PC-3 (cell line): ENCODE measurements at regions not wholly inside any gene's neighbourhood (a gene's known extent, or its start where the extent isn't known, plus 50 kb on each side); places are given as distances from the start of the nearest gene placed in this dataset.

ENCODE experiments used
- ATAC-seq: fragments of 200-7000 bp; cut with Tn5 transposase; 2 replicates; pipeline ENCODE4 v1.9.1; 2020; ENCODE audit warnings: mild to moderate bottlenecking, moderate library complexity
- BruUV-seq: library from RNA; stranded (reverse); fragments of 400-500 nt; replicated peaks from 2 replicates; lab custom pipeline; 2021; lab: Mats Ljungman, UMichigan
- CTCF ChIA-PET: fragments of 300-600 bp; sonication (Branson Sonifier 250); formaldehyde crosslinking; loops from one replicate; lab custom pipeline; 2022; ENCODE audit warnings: antibody characterized with exemption; lab: Charles Lee
- POLR2A ChIA-PET: fragments of 300-600 bp; sonication (Branson Sonifier 250); formaldehyde crosslinking; loops from one replicate; lab custom pipeline; 2022; ENCODE audit warnings: antibody characterized with exemption; ENCODE audit not compliant: unreplicated experiment; lab: Charles Lee
- DNase-seq: peaks from one replicate; pipeline ENCODE4 v3.0.0-alpha.2; 2015
- H2AFZ ChIP-seq: fragments of 300-600 bp; sonication (generic); 2 replicates; pipeline ENCODE4 v1.6.0; 2016; ENCODE audit warnings: antibody characterized with exemption, low read length
- H3F3A ChIP-seq: fragments of 300-600 bp; sonication (generic); one replicate; pipeline ENCODE4 v1.6.0; 2017; ENCODE audit warnings: antibody characterized with exemption, low read length, control low read depth, mild to moderate bottlenecking; ENCODE audit not compliant: unreplicated experiment
- H3K27ac ChIP-seq: fragments of 300-600 bp; sonication (generic); 2 replicates; pipeline ENCODE4 v1.5.1; 2016; ENCODE audit warnings: mild to moderate bottlenecking, low read length
- H3K27me3 ChIP-seq: fragments of 300-600 bp; sonication (generic); 2 replicates; pipeline ENCODE4 v1.6.1; 2016; ENCODE audit warnings: low read length, mixed read lengths
- H3K36me3 ChIP-seq: fragments of 300-600 bp; sonication (generic); 2 replicates; pipeline ENCODE4 v1.6.1; 2016; ENCODE audit warnings: low read depth, mixed run types, low read length, mixed read lengths
- H3K4me1 ChIP-seq: fragments of 300-600 bp; sonication (generic); 2 replicates; pipeline ENCODE4 v1.5.1; 2016; ENCODE audit warnings: low read length; ENCODE audit not compliant: insufficient read depth
- H3K4me2 ChIP-seq: fragments of 300-600 bp; sonication (generic); 2 replicates; pipeline ENCODE4 v1.6.0; 2016; ENCODE audit warnings: low read length
- H3K4me3 ChIP-seq: fragments of 300-600 bp; sonication (generic); 2 replicates; pipeline ENCODE4 v1.5.1; 2016; ENCODE audit warnings: mild to moderate bottlenecking, low read length, mixed read lengths
- H3K79me2 ChIP-seq: fragments of 300-600 bp; sonication (generic); 2 replicates; pipeline ENCODE4 v1.6.1; 2017; ENCODE audit warnings: low read length, mixed read lengths
- H3K9ac ChIP-seq: fragments of 300-600 bp; sonication (generic); 2 replicates; pipeline ENCODE4 v1.6.0; 2016; ENCODE audit warnings: mild to moderate bottlenecking, low read length
- H3K9me2 ChIP-seq: fragments of 300-600 bp; sonication (generic); replicated peaks from 2 replicates; pipeline ENCODE4 v1.6.1; 2016; ENCODE audit warnings: mixed run types, low read length, mixed read lengths
- H3K9me3 ChIP-seq: fragments of 300-600 bp; sonication (generic); 2 replicates; pipeline ENCODE4 v1.6.1; 2016; ENCODE audit warnings: low read length, mixed read lengths
- H4K20me1 ChIP-seq: fragments of 300-600 bp; sonication (generic); 2 replicates; pipeline ENCODE4 v1.6.1; 2016; ENCODE audit warnings: low read length, mixed read lengths
- CTCF ChIP-seq: fragments of 300-600 bp; sonication (generic); conservative IDR thresholded peaks from 2 replicates; pipeline ENCODE4 v1.5.1; 2017; ENCODE audit warnings: antibody characterized with exemption, low read depth, mild to moderate bottlenecking, low read length
- EZH2 ChIP-seq: fragments of 300-600 bp; sonication (generic); IDR thresholded peaks from one replicate; pipeline ENCODE4 v1.6.1; 2017; ENCODE audit warnings: antibody characterized with exemption, mild to moderate bottlenecking, low read length; ENCODE audit not compliant: unreplicated experiment
- EZH2phosphoT487 ChIP-seq: fragments of 300-600 bp; sonication (generic); IDR thresholded peaks from 2 replicates; pipeline ENCODE4 v1.6.1; 2018; ENCODE audit warnings: mild to moderate bottlenecking, antibody characterized with exemption, low read length, borderline replicate concordance
- intact Hi-C: fragments of 100-400 bp; cut with micrococcal nuclease; formaldehyde crosslinking; loops from 2 replicates; pipeline ENCODE4 v1.9.0; 2023

- POLR2A ChIA-PET, result no interaction called here
- BruUV-seq, result no TSS peak
- TF ChIP-seq EZH2 (no peak), CTCF (no peak), EZH2phosphoT487 (no peak)
Measured at GRCh38 chr15:85847031-85847430, 52.3 kb upstream of the KLHL25 start.

GRCh38 chr15:85849946-85850345 lies 55.2 kb upstream of the KLHL25 start:
- Histone ChIP-seq H3K9me2 (no peaks in the 10 kb centered on the region), H3K9ac (no peak overlapping the region), H3K36me3 (no peaks in the 10 kb centered on the region), H3K27me3 (peaks cover 10% of the 10 kb centered on the region), H3K4me1 (no peaks in the 10 kb centered on the region), H4K20me1 (no peaks in the 10 kb centered on the region), H3K27ac (no peak overlapping the region), H3K9me3 (no peaks in the 10 kb centered on the region), H3F3A (no peaks in the 10 kb centered on the region), H3K79me2 (no peaks in the 10 kb centered on the region), H3K4me3 (no peak overlapping the region), H2AFZ (no peak overlapping the region), H3K4me2 (no peak overlapping the region)
- no peak for DNase-seq
- intact Hi-C loops, result no loop called here
- BruUV-seq, result no TSS peak
- ChIA-PET POLR2A (no interaction called here), CTCF (no interaction called here)
- TF ChIP-seq EZH2phosphoT487, result no peak
- TF ChIP-seq EZH2, result no peak
- TF ChIP-seq CTCF, result no peak
- ATAC-seq, result no peak

More at GRCh38 chr15:85847031-85847430, 52.3 kb upstream of the KLHL25 start:
- no peaks in the 10 kb centered on the region for H3K9me2 ChIP-seq
- DNase-seq (no peak), ATAC-seq (no peak)
- H3K9ac ChIP-seq, result no peak overlapping the region
- CTCF ChIA-PET, result no interaction called here
- no peak overlapping the region for H3K4me2 ChIP-seq
- H3K36me3 ChIP-seq, result no peaks in the 10 kb centered on the region
- H2AFZ ChIP-seq, result no peak overlapping the region
- intact Hi-C loops, result no loop called here
- H3K4me1 ChIP-seq, result no peaks in the 10 kb centered on the region
- H3K27ac ChIP-seq, result no peak overlapping the region
- no peak overlapping the region for H3K4me3 ChIP-seq
- H3F3A ChIP-seq, result no peaks in the 10 kb centered on the region
- no peaks in the 10 kb centered on the region for H3K9me3 ChIP-seq
- peaks cover 12% of the 10 kb centered on the region for H3K27me3 ChIP-seq
- H4K20me1 ChIP-seq, result no peaks in the 10 kb centered on the region
- no peaks in the 10 kb centered on the region for H3K79me2 ChIP-seq

- Histone ChIP-seq H3K9ac (no peak overlapping the region), H3K27me3 (peaks cover 5% of the 10 kb centered on the region; the same call in 1 of the 2 replicates), H3K79me2 (no peaks in the 10 kb centered on the region), H2AFZ (no peak overlapping the region), H3K9me3 (no peaks in the 10 kb centered on the region), H4K20me1 (no peaks in the 10 kb centered on the region), H3K4me1 (no peaks in the 10 kb centered on the region), H3F3A (no peaks in the 10 kb centered on the region), H3K4me3 (no peak overlapping the region), H3K4me2 (no peak overlapping the region), H3K27ac (no peak overlapping the region), H3K36me3 (no peaks in the 10 kb centered on the region), H3K9me2 (no peaks in the 10 kb centered on the region)
- CTCF ChIA-PET, result interaction anchor here (0.7 kb wide), 1 partner anchor 8 kb away, joined by 4 read pairs; no protein-coding TSS in a partner anchor
- no TSS peak for BruUV-seq
- POLR2A ChIA-PET, result no interaction called here
- TF ChIP-seq CTCF (no peak), EZH2phosphoT487 (no peak), EZH2 (no peak)
- no peak for ATAC-seq
- intact Hi-C loops, result no loop called here
- DNase-seq, result no peak
Measured at GRCh38 chr15:85852969-85853368, 58.2 kb upstream of the KLHL25 start.
